ENCODE measurements at regions not wholly inside any gene's neighbourhood (a gene's known extent, or its start where the extent isn't known, plus 50 kb on each side); places are given as distances from the start of the nearest gene placed in this dataset.
"Not testable (repeated sequence)": the region's sequence is repeated elsewhere in the genome, so short reads cannot be mapped to it uniquely, and the experiment has no call there.

GRCh38 chr17:16870253-16871245 lies 101.4 kb downstream of the TNFRSF13B start:
- DNase-seq (ENCODE audit: low read depth): no peak

- not testable (repeated sequence) for DNase-seq (ENCODE audit: low read depth)
These were observed 102.2 kb downstream of the TNFRSF13B start for GRCh38 chr17:16869531-16870252.

GRCh38 chr17:16868616-16869015 lies 103.3 kb downstream of the TNFRSF13B start:
- not testable (repeated sequence) for DNase-seq (ENCODE audit: low read depth)

GRCh38 chr17:16867545-16867944 lies 104.4 kb downstream of the TNFRSF13B start:
- DNase-seq (ENCODE audit: low read depth): not testable (repeated sequence)

- not testable (repeated sequence) for DNase-seq (ENCODE audit: low read depth)
These were observed 105.1 kb downstream of the TNFRSF13B start for GRCh38 chr17:16866841-16867240.

- no peak for DNase-seq (ENCODE audit: low read depth)
These were observed 105.5 kb downstream of the TNFRSF13B start for GRCh38 chr17:16866436-16866835.

- DNase-seq (ENCODE audit: low read depth): not testable (repeated sequence)
These were observed 106.2 kb downstream of the TNFRSF13B start for GRCh38 chr17:16865704-16866103.

GRCh38 chr17:16865077-16865613 lies 106.8 kb downstream of the TNFRSF13B start:
- not testable (repeated sequence) for DNase-seq (ENCODE audit: low read depth)

- peak; percentile 76 for DNase-seq (ENCODE audit: low read depth)
These were observed 107.3 kb downstream of the TNFRSF13B start for GRCh38 chr17:16864462-16865076.

- DNase-seq (ENCODE audit: low read depth): peak; percentile 51
These were observed 110.8 kb downstream of the TNFRSF13B start for GRCh38 chr17:16861152-16861551.

GRCh38 chr17:16860467-16860866 lies 111.5 kb downstream of the TNFRSF13B start:
- not testable (repeated sequence) for DNase-seq (ENCODE audit: low read depth)

GRCh38 chr17:16859515-16859914 lies 112.4 kb downstream of the TNFRSF13B start:
- DNase-seq (ENCODE audit: low read depth): not testable (repeated sequence)

GRCh38 chr17:16857746-16858145 lies 114.2 kb downstream of the TNFRSF13B start:
- DNase-seq (ENCODE audit: low read depth): not testable (repeated sequence)

- not testable (repeated sequence) for DNase-seq (ENCODE audit: low read depth)
These were observed 115.1 kb downstream of the TNFRSF13B start for GRCh38 chr17:16856846-16857245.

- DNase-seq (ENCODE audit: low read depth): not testable (repeated sequence)
These were observed 115.7 kb downstream of the TNFRSF13B start for GRCh38 chr17:16856171-16856570.

GRCh38 chr17:16854636-16855035 lies 117.3 kb downstream of the TNFRSF13B start:
- not testable (repeated sequence) for DNase-seq (ENCODE audit: low read depth)

- DNase-seq (ENCODE audit: low read depth): no peak
These were observed 118.1 kb downstream of the TNFRSF13B start for GRCh38 chr17:16853661-16854320.

- not testable (repeated sequence) for DNase-seq (ENCODE audit: low read depth)
These were observed 122.1 kb downstream of the TNFRSF13B start for GRCh38 chr17:16849861-16850260.

GRCh38 chr17:16848997-16849396 lies 122.9 kb downstream of the TNFRSF13B start:
- not testable (repeated sequence) for DNase-seq (ENCODE audit: low read depth)

GRCh38 chr17:16845098-16845497 lies 126.8 kb downstream of the TNFRSF13B start:
- not testable (repeated sequence) for DNase-seq (ENCODE audit: low read depth)

- not testable (repeated sequence) for DNase-seq (ENCODE audit: low read depth)
These were observed 127.2 kb downstream of the TNFRSF13B start for GRCh38 chr17:16844669-16845068.
